Gastroesophageal sphincter (tissue), 3 donors: ENCODE measurements at regions not wholly inside any gene's neighbourhood (a gene's known extent, or its start where the extent isn't known, plus 50 kb on each side); places are given as distances from the start of the nearest gene placed in this dataset.

Experiments used
- CTCF ChIP-seq, 4 experiments: fragments of 200-600 bp in 2 of 4; fragments of 450-650 bp in 2 of 4; sonication (generic) in 1 of 4; IDR thresholded peaks; one replicate each; pipeline ENCODE4 v1.5.1; 2017 to 2019; ENCODE audit warnings: antibody characterized with exemption in 4 of 4, mild to moderate bottlenecking in 2 of 4, moderate library complexity in 2 of 4
- EP300 ChIP-seq: sonication (generic); formaldehyde crosslinking; IDR thresholded peaks from one replicate; pipeline ENCODE4 v1.6.1; 2017; ENCODE audit warnings: antibody characterized with exemption, mild to moderate bottlenecking
- POLR2A ChIP-seq, 2 donors: fragments of 450-650 bp; IDR thresholded peaks; one replicate each; pipeline ENCODE4 v1.6.1; 2017; ENCODE audit warnings: antibody characterized with exemption in 2 of 2, mild to moderate bottlenecking in 2 of 2, moderate library complexity in 1 of 2
- POLR2AphosphoS5 ChIP-seq: sonication (generic); formaldehyde crosslinking; IDR thresholded peaks from one replicate; pipeline ENCODE4 v1.6.1; 2017; ENCODE audit warnings: antibody characterized with exemption

GRCh38 chr2:62293151-62293489, 97.2 kb downstream of the B3GNT2 start:
- TF ChIP-seq CTCF (IDR thresholded peaks at IDR 0.05): no peak
- no peak for TF ChIP-seq POLR2AphosphoS5
- TF ChIP-seq POLR2A (IDR thresholded peaks at IDR 0.05): no peak
- no peak for TF ChIP-seq EP300
